AG09319 (cell line): ENCODE measurements at regions not wholly inside any gene's neighbourhood (a gene's known extent, or its start where the extent isn't known, plus 50 kb on each side); places are given as distances from the start of the nearest gene placed in this dataset.

ENCODE experiments used
- DNase-seq: peaks from one replicate; pipeline ENCODE4 v3.0.0-alpha.2; 2010; ENCODE audit warnings: low read depth; ENCODE audit errors: extremely low read depth
- CTCF ChIP-seq: IDR thresholded peaks from 2 replicates; pipeline ENCODE4 v1.5.1; 2011; ENCODE audit warnings: low read depth, mild to moderate bottlenecking, inconsistent platforms, low read length, moderate library complexity

- DNase-seq = no peak
- no peak for TF ChIP-seq CTCF
These were observed 194.0 kb downstream of the SOD2 start for GRCh38 chr6:159499034-159499433.

DNA sequence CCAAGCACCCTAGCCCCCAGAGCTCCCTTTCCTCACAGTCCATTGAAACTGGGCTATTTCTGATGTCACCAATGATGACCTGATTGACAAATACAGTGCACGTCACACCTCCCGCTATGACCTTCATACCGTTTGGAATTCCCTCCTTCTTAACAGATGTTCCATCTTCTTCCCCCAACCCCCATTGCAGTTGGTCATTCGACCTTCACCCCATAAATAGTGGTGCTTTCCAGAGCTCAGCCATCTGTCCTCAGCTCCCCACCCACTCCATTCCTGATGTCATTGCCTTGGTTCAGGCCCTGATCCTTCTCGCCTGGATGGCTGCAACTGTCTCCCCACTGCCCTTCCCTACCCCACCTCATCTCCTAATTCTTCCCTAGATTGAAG is 198.5 kb downstream of the SOD2 start:
- no peak for TF ChIP-seq CTCF
- DNase-seq = no peak

GRCh38 chr6:159493898-159494585 is 199.0 kb downstream of the SOD2 start:
- no peak for TF ChIP-seq CTCF
- DNase-seq = no peak

DNA sequence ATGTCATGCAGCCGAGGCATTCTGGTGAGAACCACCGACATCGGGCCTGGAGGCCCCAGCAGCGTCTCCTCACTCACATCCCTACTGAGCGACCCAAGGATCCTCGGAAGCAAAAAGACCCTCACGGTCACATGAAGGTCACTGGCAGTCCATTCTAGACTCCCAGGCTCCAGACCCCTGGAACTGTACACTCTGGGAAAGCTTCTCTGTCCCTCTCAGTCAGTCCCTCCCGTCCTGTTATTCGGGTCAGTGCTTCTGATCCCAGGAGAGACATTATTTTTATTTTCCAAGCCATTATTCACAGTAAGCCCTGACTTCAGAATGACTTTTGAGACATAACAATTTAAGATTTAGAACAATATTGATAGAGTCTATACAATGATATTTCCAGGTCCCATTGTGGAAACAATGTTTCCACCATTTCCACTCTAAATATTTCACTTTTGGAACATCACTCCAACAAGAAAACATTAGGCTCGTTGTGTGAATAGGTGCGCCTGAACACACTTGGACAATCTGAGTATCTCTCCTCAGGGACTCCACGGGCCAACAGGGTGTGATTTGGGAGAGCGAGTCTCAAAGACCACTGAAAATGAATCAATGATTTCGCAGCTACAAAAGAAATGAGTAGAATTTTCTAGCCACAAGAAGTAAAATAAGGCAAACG is 199.7 kb downstream of the SOD2 start:
- DNase-seq = no peak
- TF ChIP-seq CTCF = no peak

GRCh38 chr6:159490298-159490937 is 202.6 kb downstream of the SOD2 start:
- no peak for TF ChIP-seq CTCF
- DNase-seq = no peak

DNA sequence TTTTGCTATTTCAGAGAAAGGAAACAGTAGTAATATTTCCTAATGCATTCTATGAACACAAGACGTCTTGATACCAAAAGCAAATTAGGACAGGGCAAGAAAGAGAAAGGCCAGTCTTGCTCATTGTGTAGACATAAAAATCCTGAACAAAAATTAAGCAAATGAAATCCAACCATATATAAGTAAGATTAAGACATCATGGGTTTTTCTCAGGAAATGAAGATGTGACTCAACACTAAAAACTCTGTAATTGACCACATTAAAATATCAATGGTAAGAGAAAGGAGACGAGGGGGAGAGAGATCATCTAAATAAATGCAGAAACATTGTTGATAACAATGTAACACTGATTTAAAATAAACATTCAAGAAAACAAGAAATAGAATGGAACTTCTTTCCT is 205.4 kb downstream of the SOD2 start:
- no peak for DNase-seq
- TF ChIP-seq CTCF = no peak

DNA sequence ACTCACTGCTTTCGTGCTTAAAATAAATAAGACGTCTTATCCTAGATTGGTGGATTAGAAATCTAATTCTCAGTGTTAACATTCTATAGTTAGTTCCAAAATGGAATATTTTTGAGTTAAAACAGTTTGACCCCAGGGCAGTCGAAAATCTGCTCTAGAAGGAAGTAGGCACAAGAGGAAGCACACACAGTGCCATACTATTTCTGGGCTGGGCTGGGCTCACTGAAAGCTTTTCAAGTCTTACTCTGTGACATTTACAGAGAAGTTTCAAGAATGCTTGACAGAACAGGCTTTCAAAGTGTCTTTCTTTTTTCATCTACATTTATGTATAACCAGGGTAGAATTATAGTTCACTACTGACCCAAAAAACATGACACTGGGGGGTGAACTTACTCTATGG is 209.8 kb downstream of the SOD2 start:
- DNase-seq = no peak
- TF ChIP-seq CTCF = no peak
